ENCODE measurements at regions not wholly inside any gene's neighbourhood (a gene's known extent, or its start where the extent isn't known, plus 50 kb on each side); places are given as distances from the start of the nearest gene placed in this dataset.

DNA sequence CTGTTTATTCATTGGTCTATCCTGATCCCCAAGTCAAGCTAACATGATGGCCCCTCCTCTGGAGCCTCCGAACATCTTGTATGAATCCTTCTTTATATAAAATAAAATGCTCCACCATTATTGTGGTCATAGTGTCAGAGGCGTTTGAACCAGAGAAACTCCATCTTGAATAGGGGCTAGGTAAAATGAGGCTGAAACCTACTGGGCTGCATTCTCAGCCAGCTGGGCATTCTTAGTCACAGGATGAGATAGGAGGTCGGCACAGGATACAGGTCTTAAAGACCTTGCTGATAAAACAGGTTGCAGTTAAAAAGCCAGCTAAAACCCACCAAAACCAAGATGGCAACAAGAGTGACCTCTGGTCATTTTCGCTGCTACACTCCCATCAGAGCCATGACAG lies 905.8 kb upstream of the AUTS2 start:
- TF ChIP-seq, protein P1, sequence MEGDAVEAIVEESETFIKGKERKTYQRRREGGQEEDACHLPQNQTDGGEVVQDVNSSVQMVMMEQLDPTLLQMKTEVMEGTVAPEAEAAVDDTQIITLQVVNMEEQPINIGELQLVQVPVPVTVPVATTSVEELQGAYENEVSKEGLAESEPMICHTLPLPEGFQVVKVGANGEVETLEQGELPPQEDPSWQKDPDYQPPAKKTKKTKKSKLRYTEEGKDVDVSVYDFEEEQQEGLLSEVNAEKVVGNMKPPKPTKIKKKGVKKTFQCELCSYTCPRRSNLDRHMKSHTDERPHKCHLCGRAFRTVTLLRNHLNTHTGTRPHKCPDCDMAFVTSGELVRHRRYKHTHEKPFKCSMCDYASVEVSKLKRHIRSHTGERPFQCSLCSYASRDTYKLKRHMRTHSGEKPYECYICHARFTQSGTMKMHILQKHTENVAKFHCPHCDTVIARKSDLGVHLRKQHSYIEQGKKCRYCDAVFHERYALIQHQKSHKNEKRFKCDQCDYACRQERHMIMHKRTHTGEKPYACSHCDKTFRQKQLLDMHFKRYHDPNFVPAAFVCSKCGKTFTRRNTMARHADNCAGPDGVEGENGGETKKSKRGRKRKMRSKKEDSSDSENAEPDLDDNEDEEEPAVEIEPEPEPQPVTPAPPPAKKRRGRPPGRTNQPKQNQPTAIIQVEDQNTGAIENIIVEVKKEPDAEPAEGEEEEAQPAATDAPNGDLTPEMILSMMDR (IDR thresholded peaks at IDR 0.05; ENCODE audit: control extremely low read depth, extremely low read depth, low read depth, missing control alignments), result no peak
- CTCF ChIA-PET, result no interaction called here
- POLR2A ChIA-PET, result no interaction called here
- no peak for DNase-seq (ENCODE audit: extremely low spot score)

DNA sequence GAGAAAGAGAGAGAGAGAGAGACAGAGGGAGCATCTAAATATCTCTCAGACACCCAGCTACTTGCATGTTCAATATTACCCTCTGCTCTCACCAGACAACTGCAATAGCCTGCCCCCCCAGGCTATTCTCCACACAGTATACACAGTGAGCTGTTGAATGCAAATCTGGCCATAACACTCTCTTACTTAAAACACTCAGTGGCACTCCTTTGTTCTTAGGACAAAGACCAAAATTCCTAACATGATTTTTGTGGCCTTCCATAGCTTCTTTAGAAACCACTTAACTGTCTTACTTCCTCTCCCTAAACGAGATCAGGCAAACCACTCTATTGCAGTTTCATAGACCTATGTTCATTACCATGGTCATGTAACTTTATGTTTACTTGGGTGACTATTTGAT lies 903.6 kb upstream of the AUTS2 start:
- ChIA-PET POLR2A (no interaction called here), CTCF (no interaction called here)
- TF ChIP-seq, protein P1 (IDR thresholded peaks at IDR 0.05; ENCODE audit: control extremely low read depth, extremely low read depth, low read depth, missing control alignments), result no peak
- DNase-seq (ENCODE audit: extremely low spot score), result no peak

DNA sequence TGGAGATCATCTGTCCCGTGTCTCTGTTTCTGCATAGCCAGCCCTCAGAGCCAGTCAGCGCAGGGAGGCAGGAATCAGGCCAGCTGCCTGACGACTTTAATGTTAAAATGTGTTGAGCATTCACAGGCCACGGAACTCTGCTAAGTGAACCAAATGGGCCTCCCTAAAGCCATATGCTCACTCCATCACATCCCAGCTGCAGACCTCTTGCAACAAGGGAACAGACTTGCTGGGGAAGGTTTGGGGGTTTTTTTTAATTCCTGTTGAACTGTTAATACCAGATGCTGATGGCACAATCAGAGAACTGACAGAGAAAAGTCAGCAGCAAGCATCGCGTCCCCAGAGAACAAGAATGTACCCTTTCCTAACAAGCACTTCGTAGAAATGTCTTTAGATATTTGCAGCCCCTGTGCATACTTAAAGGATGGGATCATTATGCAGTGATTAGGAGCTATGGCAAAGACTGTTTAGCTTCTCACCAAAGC lies 900.4 kb upstream of the AUTS2 start:
- POLR2A ChIA-PET, result interaction anchor here (0.7 kb wide), 1 partner anchor 360 kb away, joined by 4 read pairs; no protein-coding TSS in a partner anchor
- CTCF ChIA-PET, result no interaction called here
- TF ChIP-seq, protein P1 (IDR thresholded peaks at IDR 0.05; ENCODE audit: control extremely low read depth, extremely low read depth, low read depth, missing control alignments), result no peak
- DNase-seq (ENCODE audit: extremely low spot score), result no peak

DNA sequence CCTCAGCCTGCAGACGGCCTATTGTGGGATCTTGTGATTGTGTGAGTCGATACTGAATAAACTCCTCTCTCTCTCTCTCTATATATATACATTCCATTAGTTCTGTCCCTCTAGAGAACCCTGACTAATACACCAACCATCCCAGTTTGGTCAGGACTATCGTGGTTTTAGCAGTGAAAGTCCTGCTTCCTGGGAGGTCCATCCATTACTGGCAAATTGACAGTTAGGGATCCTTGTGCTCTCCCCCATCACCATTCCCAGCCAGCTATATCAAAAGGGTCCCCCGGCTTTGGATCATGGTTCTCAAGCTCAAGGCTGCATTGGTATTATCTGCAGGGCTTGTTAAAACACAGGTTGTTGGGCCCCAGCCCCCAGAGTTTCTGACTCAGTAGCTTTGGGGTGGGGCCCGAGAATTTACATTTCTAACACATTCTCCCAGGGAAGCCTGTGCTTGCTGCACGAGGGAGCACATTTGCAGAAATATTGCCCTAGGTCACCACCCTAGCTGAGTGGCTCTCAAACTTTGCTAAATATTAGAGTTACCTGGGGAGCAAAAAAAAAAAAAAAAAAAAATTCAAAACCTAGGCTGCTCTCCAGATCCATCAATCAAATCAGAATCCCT lies 899.1 kb upstream of the AUTS2 start:
- DNase-seq (ENCODE audit: extremely low spot score), result no peak
- TF ChIP-seq, protein P1 (IDR thresholded peaks at IDR 0.05; ENCODE audit: control extremely low read depth, extremely low read depth, low read depth, missing control alignments), result no peak
- POLR2A ChIA-PET, result no interaction called here
- CTCF ChIA-PET, result interaction anchor here (1.1 kb wide), 1 partner anchor 11 kb away, joined by 3 read pairs; no protein-coding TSS in a partner anchor

DNA sequence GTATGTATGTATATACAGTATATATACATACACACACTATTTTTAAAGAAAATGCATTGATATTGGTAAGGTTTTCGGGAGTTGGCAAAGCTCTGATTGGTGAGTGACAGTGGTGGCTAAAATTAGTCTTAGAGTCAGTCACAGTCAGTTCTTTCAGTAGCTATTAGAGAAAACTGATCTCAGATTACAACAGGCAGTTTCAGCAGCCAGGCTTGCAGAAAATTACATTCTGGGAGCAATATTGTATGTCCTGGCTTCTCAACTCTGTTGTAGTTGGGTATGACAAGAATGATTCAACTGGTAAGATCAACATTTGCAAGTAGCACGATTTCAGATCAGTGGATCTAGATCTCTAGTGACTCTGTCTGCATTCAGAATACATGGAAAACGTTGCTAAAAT lies 897.9 kb upstream of the AUTS2 start:
- ChIA-PET CTCF (interaction anchor here (1.3 kb wide), 1 partner anchor 10 kb away, joined by 3 read pairs; no protein-coding TSS in a partner anchor), POLR2A (interaction anchor here (0.5 kb wide), 1 partner anchor 21 kb away, joined by 5 read pairs; no protein-coding TSS in a partner anchor)
- TF ChIP-seq, protein P1 (IDR thresholded peaks at IDR 0.05; ENCODE audit: control extremely low read depth, extremely low read depth, low read depth, missing control alignments), result no peak
- no peak for DNase-seq (ENCODE audit: extremely low spot score)

DNA sequence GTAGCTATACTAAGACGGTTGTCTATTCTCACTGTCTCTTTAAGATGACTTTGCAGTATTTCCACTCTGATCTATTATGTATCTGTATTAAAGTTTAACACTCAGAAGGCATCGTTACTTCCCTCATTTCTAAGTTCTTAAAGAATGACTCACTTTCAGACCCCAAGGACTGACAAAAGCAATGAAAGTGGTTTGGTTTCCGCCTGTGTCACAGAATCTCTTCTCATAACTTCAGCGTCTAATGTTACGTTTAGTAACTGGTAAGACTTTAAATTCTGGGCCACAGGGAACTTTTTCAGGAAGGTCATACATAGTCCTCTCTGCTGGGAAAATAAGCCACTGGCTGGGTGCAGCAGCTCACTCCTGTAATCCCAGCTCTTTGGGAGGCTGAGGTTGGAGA lies 892.0 kb upstream of the AUTS2 start:
- TF ChIP-seq, protein P1 (IDR thresholded peaks at IDR 0.05; ENCODE audit: control extremely low read depth, extremely low read depth, low read depth, missing control alignments), result no peak
- POLR2A ChIA-PET, result no interaction called here
- no peak for DNase-seq (ENCODE audit: extremely low spot score)
- CTCF ChIA-PET, result interaction anchor here (0.6 to 1.1 kb wide), 2 partner anchors 15 to 40 kb away, joined by 3 read pairs; no protein-coding TSS in a partner anchor
